ENCODE measurements at regions not wholly inside any gene's neighbourhood (a gene's known extent, or its start where the extent isn't known, plus 50 kb on each side); places are given as distances from the start of the nearest gene placed in this dataset.
A peak's percentile ranks its signal among the peaks of the same experiment; 100 is the strongest.
"Not testable (repeated sequence)": the region's sequence is repeated elsewhere in the genome, so short reads cannot be mapped to it uniquely, and the experiment has no call there.

DNA sequence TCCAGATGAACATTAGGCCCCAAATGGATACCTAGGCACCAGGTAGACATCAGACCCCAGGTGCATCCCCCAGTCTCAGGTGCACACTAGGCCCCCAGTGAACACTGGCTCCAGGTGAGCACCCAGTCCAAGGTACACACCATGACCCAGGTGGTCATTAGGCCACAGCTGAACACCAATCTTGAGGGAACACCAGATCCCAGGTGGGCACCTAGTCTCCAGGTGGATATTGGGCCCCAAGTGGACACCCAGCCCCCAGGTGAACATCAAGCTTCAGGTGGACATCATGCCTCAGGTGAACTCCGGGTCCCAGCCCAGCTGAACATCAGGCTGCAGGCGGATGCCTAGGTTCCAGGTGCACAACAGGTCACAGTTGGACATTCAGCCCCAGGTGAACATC, 196.5 kb downstream of the POTEG start:
- not testable (repeated sequence) for H3K4me3 ChIP-seq, DNase-seq, H3K4me1 ChIP-seq, H3K27me3 ChIP-seq, H3K36me3 ChIP-seq, H3K27ac ChIP-seq, H3K9me3 ChIP-seq

DNA sequence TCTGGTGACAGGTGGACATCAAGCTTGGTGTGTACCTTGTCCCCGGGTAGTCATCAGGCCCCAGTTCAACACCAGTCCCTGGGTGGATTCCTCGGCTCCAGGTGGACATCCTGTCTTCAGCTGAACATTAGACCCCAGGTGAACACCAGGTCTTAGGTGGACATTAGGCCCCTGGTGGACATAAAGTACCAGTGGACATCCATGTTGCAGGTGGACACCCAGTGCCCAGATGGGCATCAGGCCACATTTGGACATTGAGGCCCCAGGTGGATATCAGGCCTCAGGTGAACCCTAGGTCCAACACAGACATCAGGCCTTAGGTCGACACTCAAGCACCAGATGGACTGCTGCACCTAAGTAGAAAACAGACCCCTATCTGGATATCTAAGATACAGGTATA, 195.6 kb downstream of the POTEG start:
- DNase-seq: peak in 1 of 3 donors; percentile 3
- H3K27me3 ChIP-seq, H3K36me3 ChIP-seq, H3K9me3 ChIP-seq, H3K27ac ChIP-seq, H3K4me1 ChIP-seq, H3K4me3 ChIP-seq: not testable (repeated sequence)

DNA sequence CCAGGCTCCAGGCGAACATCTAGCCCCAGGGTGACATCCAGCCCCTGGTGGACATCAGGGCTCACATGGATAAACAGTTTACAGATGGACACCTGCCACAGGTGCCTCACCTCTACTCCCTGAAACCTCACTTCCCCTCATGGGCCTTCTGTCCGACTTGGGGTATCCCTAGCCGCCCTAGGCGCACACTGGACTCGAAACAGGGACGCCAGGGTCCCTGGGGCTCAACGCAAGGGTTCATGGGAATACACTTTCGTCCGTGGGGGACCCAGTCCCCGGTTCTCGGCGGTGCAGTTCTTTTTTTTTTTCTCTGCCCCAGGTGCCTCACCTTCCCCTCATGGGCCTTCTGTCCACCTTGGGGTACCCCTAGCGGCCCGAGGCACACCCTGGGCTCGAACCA, 194.2 kb downstream of the POTEG start:
- H3K4me3 ChIP-seq, H3K27ac ChIP-seq, H3K27me3 ChIP-seq, H3K9me3 ChIP-seq, H3K36me3 ChIP-seq, H3K4me1 ChIP-seq: not testable (repeated sequence)
- DNase-seq: peak in 1 of 3 donors; percentile 16

DNA sequence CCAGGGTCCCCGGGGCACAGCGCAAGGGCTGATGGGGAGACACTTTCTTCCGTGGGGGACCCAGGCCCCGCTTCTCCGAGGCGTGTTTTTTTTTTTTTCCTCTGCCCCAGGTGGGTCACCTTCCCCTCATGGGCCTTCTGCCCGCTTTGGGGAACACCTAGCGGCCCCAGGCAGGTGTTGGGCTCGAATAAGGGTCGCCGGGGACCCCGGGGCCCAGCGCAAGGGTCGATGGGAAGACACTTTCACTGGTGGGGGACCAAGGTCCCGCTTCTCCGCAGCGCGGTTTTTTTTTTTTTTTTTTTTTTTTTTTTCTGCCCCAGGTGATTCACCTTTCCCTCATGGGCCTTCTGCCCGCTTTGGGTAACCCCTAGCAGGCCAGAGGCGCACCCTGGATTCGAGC, 193.8 kb downstream of the POTEG start:
- not testable (repeated sequence) for DNase-seq, H3K4me1 ChIP-seq, H3K4me3 ChIP-seq, H3K27ac ChIP-seq, H3K9me3 ChIP-seq, H3K36me3 ChIP-seq, H3K27me3 ChIP-seq

DNA sequence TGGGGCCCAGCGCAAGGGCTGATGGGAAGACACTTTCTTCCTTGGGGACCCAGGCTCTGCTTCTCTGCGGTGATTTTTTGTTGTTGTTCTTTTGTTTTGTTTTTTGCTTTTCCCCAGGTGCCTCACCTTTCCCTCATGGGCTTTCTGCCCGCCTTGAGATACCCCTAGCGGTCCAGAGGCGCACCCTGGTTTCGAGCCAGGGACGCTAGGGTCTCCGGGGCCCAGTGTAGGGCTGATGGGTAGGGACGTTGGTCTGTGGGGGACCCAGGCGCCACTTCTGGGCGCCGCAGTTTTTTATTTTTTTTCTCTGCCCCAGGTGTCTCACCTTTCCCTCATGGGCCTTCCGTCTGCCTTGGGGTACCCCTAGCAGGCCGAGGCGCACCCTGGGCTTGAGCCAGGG, 192.7 kb downstream of the POTEG start:
- not testable (repeated sequence) for H3K27ac ChIP-seq, DNase-seq, H3K4me1 ChIP-seq, H3K4me3 ChIP-seq, H3K9me3 ChIP-seq, H3K36me3 ChIP-seq, H3K27me3 ChIP-seq

DNA sequence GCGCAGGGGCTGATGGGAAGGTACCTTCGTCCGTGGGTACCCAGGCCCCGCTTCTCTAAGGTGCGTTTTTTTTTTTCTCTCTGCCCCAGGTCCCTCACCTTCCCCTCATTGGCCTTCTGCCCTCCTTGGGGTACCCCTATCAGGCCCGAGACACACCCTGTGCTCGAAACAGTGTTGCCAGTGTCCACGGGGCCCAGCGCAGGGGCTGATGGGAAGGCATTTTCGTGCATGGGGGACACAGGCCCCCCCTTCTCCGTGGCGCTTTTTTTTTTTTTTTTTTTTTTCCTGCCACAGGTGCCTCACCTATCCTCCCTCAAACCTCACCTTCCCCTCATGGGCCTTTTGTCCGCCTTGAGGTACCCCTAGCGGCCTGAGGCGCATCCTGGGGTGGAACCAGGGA, 191.6 kb downstream of the POTEG start:
- H3K36me3 ChIP-seq, H3K27ac ChIP-seq, H3K27me3 ChIP-seq, H3K4me1 ChIP-seq, H3K4me3 ChIP-seq, DNase-seq, H3K9me3 ChIP-seq: not testable (repeated sequence)

DNA sequence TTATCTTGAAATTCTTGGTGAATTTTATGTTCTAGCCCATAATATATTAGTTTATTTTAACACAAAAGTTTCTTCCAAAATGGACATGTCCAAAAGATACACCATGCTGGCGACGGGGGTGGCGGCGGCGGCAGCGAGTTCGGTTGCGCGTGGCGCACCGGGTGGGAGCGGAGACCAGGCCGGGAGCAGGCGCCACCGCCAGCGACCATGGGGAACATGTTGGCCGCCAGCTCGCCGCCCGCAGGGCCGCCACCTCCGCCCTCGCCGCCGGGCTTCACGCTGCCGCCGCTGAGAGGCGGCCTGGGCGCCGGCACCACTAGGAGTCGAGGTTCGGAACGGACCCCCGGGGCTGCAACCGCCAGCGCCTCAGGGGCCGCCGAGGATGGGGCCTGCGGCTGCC, 167.2 kb downstream of the POTEG start:
- H3K36me3 ChIP-seq, H3K9me3 ChIP-seq, H3K27ac ChIP-seq, H3K4me3 ChIP-seq, H3K4me1 ChIP-seq, H3K27me3 ChIP-seq, DNase-seq: not testable (repeated sequence)

DNA sequence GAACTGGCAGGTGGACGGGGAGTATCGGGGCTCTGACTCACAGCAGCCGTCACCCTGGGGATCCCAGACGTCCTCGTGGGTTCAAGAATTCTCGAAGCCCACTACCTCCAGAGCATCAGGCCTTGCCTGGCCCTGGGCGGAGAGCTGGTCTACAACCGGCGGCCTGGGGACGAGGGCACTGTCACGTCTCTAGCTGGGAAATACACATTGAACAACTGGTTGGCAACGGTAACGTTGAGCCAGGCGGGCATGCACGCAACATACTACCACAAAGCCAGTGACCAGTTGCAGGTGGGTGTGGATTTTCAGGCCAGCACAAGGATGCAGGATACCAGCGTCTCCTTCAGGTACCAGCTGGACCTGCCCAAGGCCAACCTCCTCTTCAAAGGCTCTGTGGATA, 166.5 kb downstream of the POTEG start:
- not testable (repeated sequence) for H3K4me3 ChIP-seq, H3K27ac ChIP-seq, H3K4me1 ChIP-seq, H3K27me3 ChIP-seq, H3K9me3 ChIP-seq, H3K36me3 ChIP-seq
- DNase-seq: peak; percentile 15 to 44 (median 43)

DNA sequence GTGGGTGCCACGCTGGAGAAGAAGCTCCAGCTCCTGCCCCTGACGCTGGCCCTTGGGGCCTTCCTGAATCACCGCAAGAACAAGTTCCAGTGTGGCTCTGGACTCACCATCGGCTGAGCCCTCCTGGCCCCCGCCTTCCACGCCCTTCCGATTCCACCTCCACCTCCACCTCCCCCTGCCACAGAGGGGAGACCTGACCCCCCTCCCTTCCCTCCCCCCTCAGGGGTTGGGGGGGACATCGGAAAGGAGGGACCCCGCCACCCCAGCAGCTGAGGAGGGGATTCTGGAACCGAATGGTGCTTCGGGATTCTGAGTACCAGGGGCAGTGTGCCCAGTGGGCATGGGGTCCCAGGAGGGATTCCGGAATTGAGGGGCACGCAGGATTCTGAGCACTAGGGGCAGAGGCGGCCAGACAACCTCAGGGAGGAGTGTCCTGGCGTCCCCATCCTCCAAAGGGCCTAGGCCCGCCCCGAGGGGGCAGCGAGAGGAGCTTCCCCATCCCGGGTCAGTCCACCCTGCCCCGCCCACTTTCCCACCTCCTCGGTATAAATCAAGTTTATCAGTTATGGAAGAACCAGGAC, 166.0 kb downstream of the POTEG start:
- H3K27ac ChIP-seq: not testable (repeated sequence)

DNA sequence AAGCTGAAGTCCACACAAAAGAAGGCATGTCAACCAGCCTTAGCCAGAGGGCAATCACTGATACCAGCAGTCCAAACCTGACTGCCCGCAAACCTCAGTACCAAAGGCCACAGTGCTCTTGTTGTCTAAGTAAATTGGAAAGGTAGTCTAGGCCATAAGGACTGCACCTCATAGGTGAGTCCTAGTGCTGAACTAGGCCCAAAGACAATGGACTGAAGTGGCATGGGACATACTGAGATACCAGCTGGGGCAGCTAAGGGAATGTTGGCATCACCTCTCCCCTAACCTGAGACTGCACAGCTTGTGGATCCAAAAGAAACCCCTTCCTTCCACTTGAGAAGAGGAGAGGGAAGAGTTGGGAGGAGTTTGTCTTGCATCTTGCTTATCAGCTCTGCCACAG, 161.9 kb downstream of the POTEG start:
- not testable (repeated sequence) for H3K4me3 ChIP-seq, DNase-seq, H3K27ac ChIP-seq, H3K27me3 ChIP-seq, H3K36me3 ChIP-seq, H3K9me3 ChIP-seq, H3K4me1 ChIP-seq

More for the DNA sequence above, 166.0 kb downstream of the POTEG start:
- not testable (repeated sequence) for H3K9me3 ChIP-seq, H3K4me1 ChIP-seq, H3K36me3 ChIP-seq, H3K4me3 ChIP-seq, DNase-seq, H3K27me3 ChIP-seq

DNA sequence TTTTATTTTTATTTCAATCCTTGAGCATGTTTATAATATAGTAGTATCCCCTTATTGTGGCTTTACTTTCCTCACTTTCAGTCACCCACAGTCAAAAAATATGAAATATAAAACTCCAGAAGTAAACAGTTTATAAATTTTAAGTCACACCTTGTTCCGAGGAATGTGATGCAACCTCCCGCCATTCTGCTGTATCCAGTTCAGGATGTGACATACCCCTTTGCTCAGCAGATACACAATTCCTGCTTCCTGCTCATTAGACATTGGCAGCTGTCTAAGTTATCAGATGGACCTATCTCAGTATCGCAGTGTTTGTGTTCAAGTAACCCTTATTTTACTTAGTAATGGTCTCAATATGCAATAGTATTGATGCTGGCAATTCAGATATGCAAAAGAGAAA, 144.5 kb downstream of the POTEG start:
- H3K27me3 ChIP-seq, H3K36me3 ChIP-seq, H3K4me1 ChIP-seq, H3K9me3 ChIP-seq, H3K27ac ChIP-seq, DNase-seq, H3K4me3 ChIP-seq: not testable (repeated sequence)

DNA sequence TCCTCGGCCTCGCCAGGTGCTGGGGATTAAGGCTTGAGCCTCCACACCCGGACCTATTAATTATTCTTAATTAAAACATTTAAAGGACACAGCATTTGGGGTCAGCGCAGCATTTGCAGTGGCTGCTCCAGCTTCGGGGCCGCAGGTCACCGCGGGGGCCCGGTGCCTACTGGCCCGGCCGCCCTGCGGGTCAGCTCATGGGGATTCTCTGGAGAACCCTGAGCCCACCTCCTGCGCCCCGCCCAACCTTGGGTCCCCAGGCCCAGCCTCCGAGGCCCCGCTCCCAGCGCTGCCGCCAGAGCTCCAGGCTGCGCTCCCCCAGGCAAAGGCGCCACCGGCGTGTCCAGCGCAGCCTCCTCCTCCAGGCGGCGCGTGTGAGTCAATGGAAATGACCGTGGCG, 133.9 kb downstream of the POTEG start:
- not testable (repeated sequence) for H3K27ac ChIP-seq, H3K27me3 ChIP-seq, H3K36me3 ChIP-seq, H3K4me3 ChIP-seq, H3K4me1 ChIP-seq, DNase-seq, H3K9me3 ChIP-seq

DNA sequence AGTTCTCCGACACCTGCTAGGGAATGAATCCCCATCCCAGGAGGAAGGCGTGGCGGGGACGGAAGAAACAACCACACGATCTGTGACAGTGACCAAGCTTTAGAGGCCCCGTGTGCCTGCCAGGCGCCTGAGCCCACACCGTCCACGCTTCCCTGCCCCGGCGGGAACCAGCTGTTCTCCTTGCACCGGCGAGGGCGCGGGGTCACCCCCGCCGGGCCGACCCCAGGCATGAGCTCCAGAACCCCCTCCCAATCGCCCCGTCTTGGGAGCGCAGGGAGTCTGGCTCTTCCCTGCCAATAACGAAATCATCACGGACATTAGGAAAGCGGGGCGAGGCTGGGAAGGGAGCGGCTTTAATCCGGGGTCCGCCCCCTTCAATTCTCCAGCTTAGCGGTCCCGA, 133.3 kb downstream of the POTEG start:
- H3K27ac ChIP-seq, H3K27me3 ChIP-seq, H3K36me3 ChIP-seq, H3K4me3 ChIP-seq, H3K9me3 ChIP-seq, H3K4me1 ChIP-seq: not testable (repeated sequence)
- DNase-seq: peak in 1 of 3 donors; percentile 19

DNA sequence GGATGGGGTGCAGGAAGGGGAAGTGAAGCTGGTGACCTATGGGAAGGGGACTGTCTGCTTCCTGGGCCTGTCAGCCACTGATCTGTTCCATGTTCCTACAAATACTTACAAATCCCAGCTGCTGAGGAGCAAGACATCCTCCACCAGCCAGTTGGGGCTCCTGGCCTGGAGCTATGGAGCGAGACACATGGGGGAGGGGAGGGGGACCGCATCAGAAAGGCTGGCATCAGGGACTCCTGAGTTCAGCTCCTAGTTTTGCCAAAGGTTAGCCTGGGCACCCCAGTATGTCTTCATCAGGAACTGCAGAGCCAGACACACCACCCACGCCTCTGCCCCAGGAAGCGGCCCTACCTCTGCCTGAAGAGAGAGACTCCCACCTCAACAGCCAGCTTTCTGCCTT, 130.3 kb downstream of the POTEG start:
- DNase-seq, H3K36me3 ChIP-seq, H3K4me3 ChIP-seq, H3K4me1 ChIP-seq, H3K27me3 ChIP-seq, H3K27ac ChIP-seq, H3K9me3 ChIP-seq: not testable (repeated sequence)

DNA sequence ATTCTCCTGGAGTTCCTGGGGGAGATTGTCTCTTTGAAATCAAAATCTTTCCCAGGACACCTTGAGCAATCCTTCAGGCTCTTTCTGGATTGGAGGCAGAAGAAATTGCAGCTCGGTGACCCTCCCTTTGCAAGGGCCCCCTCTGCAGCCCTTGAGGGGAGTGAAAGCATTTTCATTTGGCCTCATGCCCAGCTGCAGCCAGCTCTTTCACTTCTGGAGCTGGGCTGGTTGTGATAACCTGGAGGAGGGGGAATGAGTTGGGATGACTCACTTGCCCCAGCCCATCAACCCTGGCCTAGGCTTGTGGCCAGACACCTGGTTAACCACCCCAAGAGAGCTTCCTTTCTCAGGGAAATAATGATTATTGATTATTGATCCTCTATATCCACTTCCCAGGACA, 129.7 kb downstream of the POTEG start:
- H3K27me3 ChIP-seq, H3K4me3 ChIP-seq, H3K27ac ChIP-seq, DNase-seq, H3K9me3 ChIP-seq, H3K36me3 ChIP-seq, H3K4me1 ChIP-seq: not testable (repeated sequence)

DNA sequence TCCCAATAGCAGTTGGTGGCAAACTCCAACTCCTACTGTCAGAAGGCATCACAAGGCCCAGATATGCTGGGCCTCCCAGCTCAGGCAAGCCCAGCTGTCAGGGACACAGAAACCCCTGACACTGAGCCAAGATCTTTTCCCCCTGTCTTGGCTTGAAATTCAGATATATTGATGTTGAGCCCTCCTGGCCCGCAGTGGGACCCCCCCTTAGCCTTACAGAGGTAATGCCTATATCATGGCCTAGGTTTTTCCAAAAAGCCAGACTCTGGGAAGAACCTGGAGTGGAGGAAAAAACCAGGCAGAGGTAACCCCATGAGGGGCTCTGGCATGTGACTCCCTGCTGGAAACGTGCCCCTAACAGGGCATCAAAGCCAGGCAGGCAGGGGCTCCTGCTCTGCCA, 129.2 kb downstream of the POTEG start:
- not testable (repeated sequence) for H3K4me1 ChIP-seq, H3K9me3 ChIP-seq, H3K27me3 ChIP-seq, H3K4me3 ChIP-seq, H3K36me3 ChIP-seq, DNase-seq, H3K27ac ChIP-seq

DNA sequence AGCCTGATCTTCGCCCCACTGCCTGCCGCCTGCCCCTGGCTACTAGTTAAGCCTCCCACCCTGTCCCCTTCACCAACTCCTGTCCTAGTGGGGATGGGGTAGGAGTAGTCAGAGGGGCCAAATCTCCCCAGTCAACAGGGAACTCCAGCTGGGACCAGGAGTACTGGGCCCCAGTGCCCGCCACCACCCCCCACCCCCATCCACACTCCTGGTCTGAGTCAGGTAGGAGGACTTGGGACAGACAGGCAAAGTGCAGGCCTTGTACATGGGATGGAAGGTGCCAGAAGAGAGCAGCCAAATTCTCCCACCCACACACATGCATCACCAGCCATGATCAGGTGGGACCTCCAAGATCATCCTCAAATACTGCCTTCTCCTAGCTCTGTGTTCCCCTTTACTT, 128.4 kb downstream of the POTEG start:
- H3K27ac ChIP-seq, H3K36me3 ChIP-seq, H3K4me1 ChIP-seq, DNase-seq, H3K9me3 ChIP-seq, H3K27me3 ChIP-seq, H3K4me3 ChIP-seq: not testable (repeated sequence)
